ENCODE measurements at regions not wholly inside any gene's neighbourhood (a gene's known extent, or its start where the extent isn't known, plus 50 kb on each side); places are given as distances from the start of the nearest gene placed in this dataset.
"Not testable (repeated sequence)": the region's sequence is repeated elsewhere in the genome, so short reads cannot be mapped to it uniquely, and the experiment has no call there.

GRCh38 chr9:110131499-110131898 lies 76.5 kb downstream of the C9orf152 start:
- H3K9ac ChIP-seq (ENCODE audit: low read depth, low read length): no peak overlapping the region

GRCh38 chr9:110132531-110132930 lies 75.4 kb downstream of the C9orf152 start:
- H3K27me3 ChIP-seq (ENCODE audit: control insufficient read depth, insufficient read depth, low read length); H3K4me3 ChIP-seq (ENCODE audit: low read length); H3K9ac ChIP-seq (ENCODE audit: low read depth, low read length); H3K9me3 ChIP-seq (replicated peaks; ENCODE audit: low read length); H3K4me2 ChIP-seq (ENCODE audit: low read length): not testable (repeated sequence)
- Histone ChIP-seq H3K4me1 (ENCODE audit: control insufficient read depth, insufficient read depth, low read length) (peaks cover 49% of the 10 kb centered on the region), H3K36me3 (ENCODE audit: insufficient read depth, low read length) (peaks cover 27% of the 10 kb centered on the region)

More at GRCh38 chr9:110131499-110131898, 76.5 kb downstream of the C9orf152 start:
- Histone ChIP-seq H3K4me1 (ENCODE audit: control insufficient read depth, insufficient read depth, low read length) (peaks cover 54% of the 10 kb centered on the region), H3K4me3 (ENCODE audit: low read length) (no peak overlapping the region), H3K9me3 (replicated peaks; ENCODE audit: low read length) (no peaks in the 10 kb centered on the region), H3K4me2 (ENCODE audit: low read length) (no peak overlapping the region), H3K27me3 (ENCODE audit: control insufficient read depth, insufficient read depth, low read length) (no peaks in the 10 kb centered on the region), H3K36me3 (ENCODE audit: insufficient read depth, low read length) (peaks cover 25% of the 10 kb centered on the region)

GRCh38 chr9:110133059-110133458 lies 74.9 kb downstream of the C9orf152 start:
- H3K4me3 ChIP-seq (ENCODE audit: low read length): no peak overlapping the region
- H3K4me2 ChIP-seq (ENCODE audit: low read length): no peak overlapping the region
- H3K9ac ChIP-seq (ENCODE audit: low read depth, low read length): no peak overlapping the region
- H3K4me1 ChIP-seq (ENCODE audit: control insufficient read depth, insufficient read depth, low read length): peaks cover 49% of the 10 kb centered on the region
- H3K36me3 ChIP-seq (ENCODE audit: insufficient read depth, low read length): peaks cover 27% of the 10 kb centered on the region
- H3K27me3 ChIP-seq (ENCODE audit: control insufficient read depth, insufficient read depth, low read length): no peaks in the 10 kb centered on the region
- no peaks in the 10 kb centered on the region for H3K9me3 ChIP-seq (replicated peaks; ENCODE audit: low read length)

GRCh38 chr9:110133608-110134210 lies 74.2 kb downstream of the C9orf152 start:
- Histone ChIP-seq H3K9ac (ENCODE audit: low read depth, low read length) (no peak overlapping the region), H3K9me3 (replicated peaks; ENCODE audit: low read length) (no peaks in the 10 kb centered on the region), H3K27me3 (ENCODE audit: control insufficient read depth, insufficient read depth, low read length) (no peaks in the 10 kb centered on the region), H3K4me1 (ENCODE audit: control insufficient read depth, insufficient read depth, low read length) (peaks cover 45% of the 10 kb centered on the region), H3K36me3 (ENCODE audit: insufficient read depth, low read length) (peaks cover 32% of the 10 kb centered on the region), H3K4me2 (ENCODE audit: low read length) (no peak overlapping the region), H3K4me3 (ENCODE audit: low read length) (no peak overlapping the region)

- Histone ChIP-seq H3K36me3 (ENCODE audit: insufficient read depth, low read length) (peaks cover 50% of the 10 kb centered on the region), H3K9me3 (replicated peaks; ENCODE audit: low read length) (no peaks in the 10 kb centered on the region), H3K4me2 (ENCODE audit: low read length) (no peak overlapping the region), H3K27me3 (ENCODE audit: control insufficient read depth, insufficient read depth, low read length) (no peaks in the 10 kb centered on the region), H3K4me3 (ENCODE audit: low read length) (no peak overlapping the region), H3K4me1 (ENCODE audit: control insufficient read depth, insufficient read depth, low read length) (peaks cover 38% of the 10 kb centered on the region), H3K9ac (ENCODE audit: low read depth, low read length) (no peak overlapping the region)
These were observed 72.1 kb downstream of the C9orf152 start for GRCh38 chr9:110135846-110136245.

GRCh38 chr9:110136802-110137201 lies 71.2 kb downstream of the C9orf152 start:
- Histone ChIP-seq H3K36me3 (ENCODE audit: insufficient read depth, low read length) (peaks cover 50% of the 10 kb centered on the region), H3K9me3 (replicated peaks; ENCODE audit: low read length) (no peaks in the 10 kb centered on the region), H3K27me3 (ENCODE audit: control insufficient read depth, insufficient read depth, low read length) (no peaks in the 10 kb centered on the region), H3K4me3 (ENCODE audit: low read length) (no peak overlapping the region), H3K4me1 (ENCODE audit: control insufficient read depth, insufficient read depth, low read length) (peaks cover 39% of the 10 kb centered on the region), H3K4me2 (ENCODE audit: low read length) (no peak overlapping the region), H3K9ac (ENCODE audit: low read depth, low read length) (no peak overlapping the region)

- H3K4me1 ChIP-seq (ENCODE audit: control insufficient read depth, insufficient read depth, low read length): peaks cover 43% of the 10 kb centered on the region
- H3K36me3 ChIP-seq (ENCODE audit: insufficient read depth, low read length): peaks cover 47% of the 10 kb centered on the region
- H3K27me3 ChIP-seq (ENCODE audit: control insufficient read depth, insufficient read depth, low read length): no peaks in the 10 kb centered on the region
- no peak overlapping the region for H3K9ac ChIP-seq (ENCODE audit: low read depth, low read length)
- no peak overlapping the region for H3K4me2 ChIP-seq (ENCODE audit: low read length)
- no peaks in the 10 kb centered on the region for H3K9me3 ChIP-seq (replicated peaks; ENCODE audit: low read length)
- H3K4me3 ChIP-seq (ENCODE audit: low read length): no peak overlapping the region
These were observed 67.7 kb downstream of the C9orf152 start for GRCh38 chr9:110140276-110140675.

GRCh38 chr9:110141227-110141793 lies 66.6 kb downstream of the C9orf152 start:
- H3K36me3 ChIP-seq (ENCODE audit: insufficient read depth, low read length): peaks cover 45% of the 10 kb centered on the region
- H3K4me1 ChIP-seq (ENCODE audit: control insufficient read depth, insufficient read depth, low read length): peaks cover 38% of the 10 kb centered on the region
- peak overlapping the region; percentile 13 for H3K4me3 ChIP-seq (ENCODE audit: low read length)
- no peaks in the 10 kb centered on the region for H3K27me3 ChIP-seq (ENCODE audit: control insufficient read depth, insufficient read depth, low read length)
- H3K9ac ChIP-seq (ENCODE audit: low read depth, low read length): peak overlapping the region; percentile 48
- peak overlapping the region; percentile 38 for H3K4me2 ChIP-seq (ENCODE audit: low read length)
- H3K9me3 ChIP-seq (replicated peaks; ENCODE audit: low read length): no peaks in the 10 kb centered on the region

GRCh38 chr9:110142253-110142652 lies 65.7 kb downstream of the C9orf152 start:
- Histone ChIP-seq H3K4me2 (ENCODE audit: low read length) (peak overlapping the region; percentile 12), H3K4me3 (ENCODE audit: low read length) (no peak overlapping the region), H3K36me3 (ENCODE audit: insufficient read depth, low read length) (peaks cover 39% of the 10 kb centered on the region), H3K27me3 (ENCODE audit: control insufficient read depth, insufficient read depth, low read length) (no peaks in the 10 kb centered on the region), H3K4me1 (ENCODE audit: control insufficient read depth, insufficient read depth, low read length) (peaks cover 38% of the 10 kb centered on the region), H3K9ac (ENCODE audit: low read depth, low read length) (peak overlapping the region; percentile 37), H3K9me3 (replicated peaks; ENCODE audit: low read length) (no peaks in the 10 kb centered on the region)

- peaks cover 32% of the 10 kb centered on the region for H3K36me3 ChIP-seq (ENCODE audit: insufficient read depth, low read length)
- H3K4me1 ChIP-seq (ENCODE audit: control insufficient read depth, insufficient read depth, low read length): peaks cover 38% of the 10 kb centered on the region
- no peak overlapping the region for H3K4me3 ChIP-seq (ENCODE audit: low read length)
- H3K27me3 ChIP-seq (ENCODE audit: control insufficient read depth, insufficient read depth, low read length): no peaks in the 10 kb centered on the region
- H3K4me2 ChIP-seq (ENCODE audit: low read length): no peak overlapping the region
- H3K9me3 ChIP-seq (replicated peaks; ENCODE audit: low read length): no peaks in the 10 kb centered on the region
- no peak overlapping the region for H3K9ac ChIP-seq (ENCODE audit: low read depth, low read length)
These were observed 65.0 kb downstream of the C9orf152 start for GRCh38 chr9:110142868-110143481.

GRCh38 chr9:110143485-110143884 lies 64.5 kb downstream of the C9orf152 start:
- H3K9ac ChIP-seq (ENCODE audit: low read depth, low read length): no peak overlapping the region
- H3K9me3 ChIP-seq (replicated peaks; ENCODE audit: low read length): no peaks in the 10 kb centered on the region
- no peaks in the 10 kb centered on the region for H3K27me3 ChIP-seq (ENCODE audit: control insufficient read depth, insufficient read depth, low read length)
- no peak overlapping the region for H3K4me3 ChIP-seq (ENCODE audit: low read length)
- H3K4me1 ChIP-seq (ENCODE audit: control insufficient read depth, insufficient read depth, low read length): peaks cover 41% of the 10 kb centered on the region
- no peak overlapping the region for H3K4me2 ChIP-seq (ENCODE audit: low read length)
- peaks cover 26% of the 10 kb centered on the region for H3K36me3 ChIP-seq (ENCODE audit: insufficient read depth, low read length)

All from skeletal muscle satellite cell (primary cell).